AG09309 (cell line): ENCODE measurements at regions not wholly inside any gene's neighbourhood (a gene's known extent, or its start where the extent isn't known, plus 50 kb on each side); places are given as distances from the start of the nearest gene placed in this dataset.

Experiments used
- DNase-seq: peaks from one replicate; pipeline ENCODE4 v3.0.0-alpha.2; 2010; ENCODE audit warnings: low read depth
- H3K4me3 ChIP-seq: 2 replicates; pipeline ENCODE4 v1.5.1; 2011; ENCODE audit warnings: mild to moderate bottlenecking, low read depth, low read length, moderate library complexity; ENCODE audit not compliant: control insufficient read depth
- CTCF ChIP-seq: IDR thresholded peaks from 2 replicates; pipeline ENCODE4 v1.5.1; 2011; ENCODE audit warnings: mild to moderate bottlenecking, low read depth, low read length, inconsistent platforms; ENCODE audit not compliant: insufficient read depth, control insufficient read depth; ENCODE audit errors: missing control alignments

DNA sequence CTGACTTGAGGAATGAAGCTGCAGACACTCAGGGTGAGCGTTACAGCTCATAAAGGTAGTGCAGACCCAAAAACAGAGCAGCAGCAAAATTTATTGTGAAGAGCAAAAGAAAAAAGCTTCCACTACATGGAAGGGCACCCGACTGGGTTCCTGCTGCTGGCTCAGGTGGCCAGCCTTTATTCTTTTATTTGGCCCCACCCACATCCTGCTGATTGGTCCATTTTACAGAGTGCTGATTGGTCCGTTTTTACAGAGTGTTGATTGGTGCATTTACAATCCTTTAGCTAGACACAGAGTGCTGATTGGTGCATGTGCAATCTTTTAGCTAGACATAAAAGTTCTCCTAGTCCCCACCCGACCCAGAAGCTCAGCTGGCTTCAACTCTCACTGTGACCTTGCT lies 95.3 kb upstream of the STMND1 start:
- H3K4me3 ChIP-seq: no peak overlapping the region
- no peak for DNase-seq
- no peak for TF ChIP-seq CTCF

GRCh38 chr6:17004269-17004668 lies 97.6 kb upstream of the STMND1 start:
- no peak for TF ChIP-seq CTCF
- H3K4me3 ChIP-seq: no peak overlapping the region
- DNase-seq: peak; percentile 29

GRCh38 chr6:17002123-17002522 lies 99.7 kb upstream of the STMND1 start:
- no peak overlapping the region for H3K4me3 ChIP-seq
- no peak for DNase-seq
- TF ChIP-seq CTCF: no peak

- no peak overlapping the region for H3K4me3 ChIP-seq
- DNase-seq: no peak
Measured at GRCh38 chr6:17001188-17001587, 100.7 kb upstream of the STMND1 start.

GRCh38 chr6:16999491-17000436 lies 102.1 kb upstream of the STMND1 start:
- TF ChIP-seq CTCF: no peak
- DNase-seq: peak; percentile 86
- no peak overlapping the region for H3K4me3 ChIP-seq

More at GRCh38 chr6:17001188-17001587, 100.7 kb upstream of the STMND1 start:
- peak; percentile 41 for TF ChIP-seq CTCF

- TF ChIP-seq CTCF: no peak
- no peak for DNase-seq
- no peak overlapping the region for H3K4me3 ChIP-seq
Measured at GRCh38 chr6:16998461-16998860, 103.4 kb upstream of the STMND1 start.
